HG02610 (cell line): ENCODE measurements at regions not wholly inside any gene's neighbourhood (a gene's known extent, or its start where the extent isn't known, plus 50 kb on each side); places are given as distances from the start of the nearest gene placed in this dataset.
"Not testable (repeated sequence)": the region's sequence is repeated elsewhere in the genome, so short reads cannot be mapped to it uniquely, and the experiment has no call there.

Experiments used
- ATAC-seq: cut with Tn5 transposase; IDR thresholded peaks from one replicate; pipeline ENCODE4 v1.9.1; 2021; ENCODE audit warnings: mild to moderate bottlenecking, moderate library complexity; ENCODE audit not compliant: unreplicated experiment

DNA sequence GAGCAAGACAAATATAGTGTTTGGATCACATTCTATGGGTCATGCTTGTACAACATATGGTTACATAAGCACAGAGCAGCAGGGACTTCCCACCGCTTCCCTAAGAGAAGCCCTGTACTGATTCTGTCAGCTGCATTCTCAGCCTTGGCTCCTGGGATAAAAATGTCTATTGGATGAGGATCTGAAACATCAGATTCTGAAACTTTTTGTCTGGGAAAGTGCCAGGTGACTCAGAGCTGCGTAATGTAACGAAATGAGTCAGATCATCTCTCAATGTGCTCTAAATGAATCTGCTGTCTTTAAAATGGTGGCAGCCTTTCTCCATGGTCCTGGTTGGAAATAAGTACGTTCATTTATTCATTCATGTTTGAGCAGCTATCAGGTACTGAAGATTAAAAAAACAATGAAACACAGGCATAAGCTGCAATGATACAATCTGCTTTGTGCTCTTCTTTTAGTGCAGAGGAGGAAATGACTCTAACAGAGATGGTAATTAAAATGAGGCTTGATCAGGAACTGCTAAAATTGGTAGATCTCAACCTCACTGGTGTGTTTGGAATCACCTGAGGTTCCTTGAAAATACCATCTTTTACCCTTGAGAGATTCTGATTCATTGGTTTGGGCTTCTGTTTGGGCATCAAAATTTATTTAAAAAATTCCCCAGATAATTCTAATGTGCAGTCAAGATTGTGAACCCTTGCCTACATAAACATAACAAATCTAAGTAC lies 99.1 kb upstream of the NAP1L1 start:
- ATAC-seq, result peak; percentile 94

DNA sequence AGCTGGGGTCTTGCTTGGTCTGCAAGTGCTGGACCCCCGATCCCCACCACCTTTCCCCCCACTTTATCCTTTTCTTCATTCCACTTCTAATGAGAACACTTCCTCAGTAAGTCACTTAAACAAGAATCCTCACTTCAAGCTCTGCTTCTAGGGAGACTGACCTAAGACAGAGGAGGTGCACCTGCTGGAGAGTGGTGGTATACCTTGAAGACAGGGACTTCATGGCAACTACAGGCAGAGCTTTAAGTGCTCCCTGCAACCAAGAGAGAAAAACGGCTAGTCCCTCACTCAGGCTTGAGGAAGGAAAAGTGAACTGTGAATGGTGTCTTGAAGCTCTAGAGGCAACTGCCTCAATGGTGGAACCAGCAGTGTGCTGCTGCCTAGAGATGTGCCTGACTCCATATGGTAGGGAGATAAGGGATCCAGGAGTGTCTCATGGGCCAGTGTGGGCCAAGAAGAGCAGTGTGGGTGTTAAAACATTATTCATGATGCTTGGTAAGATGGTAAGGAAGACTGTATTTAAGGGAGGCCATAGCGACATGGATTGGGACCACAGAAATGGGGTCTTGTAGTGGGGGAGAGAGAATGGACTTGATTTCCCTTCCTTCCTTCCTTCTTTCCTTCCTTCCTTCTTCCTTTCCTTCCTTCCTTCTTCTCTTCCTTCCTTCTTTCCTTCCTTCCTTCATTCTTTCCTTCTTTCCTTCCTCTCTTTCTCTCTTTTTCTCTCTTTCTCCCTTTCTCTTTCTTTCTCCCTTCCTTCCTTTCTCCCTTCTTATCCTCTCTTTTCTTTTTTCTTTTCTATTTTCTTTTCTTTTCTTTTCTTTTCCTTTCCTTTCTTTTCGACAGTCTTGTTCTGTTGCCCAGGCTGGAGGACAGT lies 96.2 kb upstream of the NAP1L1 start:
- ATAC-seq, result no peak

DNA sequence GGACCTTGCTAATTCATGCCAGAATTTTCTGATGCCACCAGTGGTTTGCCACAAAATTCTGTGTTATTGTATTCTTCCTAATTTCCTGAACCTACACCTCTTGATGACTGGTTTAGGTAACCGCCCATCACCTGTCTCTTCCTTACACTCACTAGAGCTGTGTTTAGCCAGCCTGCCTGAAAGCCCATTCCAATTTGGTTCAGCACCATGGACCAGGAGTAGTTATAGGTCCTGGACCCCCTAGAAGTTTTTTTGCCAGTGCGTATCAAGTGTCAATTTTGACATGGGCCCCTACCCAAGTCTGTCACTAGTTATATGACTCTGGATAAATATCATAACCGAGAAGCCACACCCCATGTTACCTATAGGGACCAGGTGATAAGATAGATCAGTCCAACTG lies 94.0 kb upstream of the NAP1L1 start:
- no peak for ATAC-seq

DNA sequence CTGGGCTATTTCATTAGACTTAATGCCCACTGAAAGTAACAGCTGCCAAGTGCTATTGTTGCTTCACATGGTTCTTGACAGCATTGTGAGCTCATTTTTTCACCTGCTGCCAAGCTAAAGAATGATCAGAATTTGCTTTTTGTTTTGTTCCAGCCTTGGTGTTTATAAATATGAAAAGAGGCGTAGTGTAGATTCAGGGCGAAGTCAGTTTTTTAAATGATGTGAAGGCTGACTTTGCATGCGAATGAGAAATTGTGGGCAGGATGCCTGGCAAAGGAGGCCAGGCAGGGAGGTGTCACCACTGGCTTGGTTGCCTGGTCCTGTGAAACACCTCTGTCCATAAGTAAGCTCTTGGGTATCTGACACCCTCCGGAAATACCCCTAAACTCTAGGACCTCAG lies 93.3 kb upstream of the NAP1L1 start:
- ATAC-seq, result no peak

DNA sequence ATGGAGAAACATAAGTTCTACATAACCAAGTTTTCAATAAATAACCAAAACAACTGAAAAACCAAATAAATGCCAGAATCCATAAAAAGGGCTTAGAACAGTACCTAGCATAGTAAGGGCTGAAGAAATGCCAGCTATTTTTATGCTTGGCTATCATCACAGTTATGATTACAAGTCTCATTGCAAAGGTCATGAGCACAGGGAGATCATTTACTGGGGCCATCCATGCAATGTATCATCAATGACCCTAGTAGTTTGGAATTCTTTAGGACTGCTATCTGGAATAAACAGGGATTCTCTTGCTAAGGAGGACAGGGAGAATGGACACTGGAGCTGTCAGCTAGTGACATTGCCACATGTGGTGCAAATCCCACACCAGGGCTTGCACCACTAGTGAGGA lies 92.5 kb upstream of the NAP1L1 start:
- no peak for ATAC-seq

DNA sequence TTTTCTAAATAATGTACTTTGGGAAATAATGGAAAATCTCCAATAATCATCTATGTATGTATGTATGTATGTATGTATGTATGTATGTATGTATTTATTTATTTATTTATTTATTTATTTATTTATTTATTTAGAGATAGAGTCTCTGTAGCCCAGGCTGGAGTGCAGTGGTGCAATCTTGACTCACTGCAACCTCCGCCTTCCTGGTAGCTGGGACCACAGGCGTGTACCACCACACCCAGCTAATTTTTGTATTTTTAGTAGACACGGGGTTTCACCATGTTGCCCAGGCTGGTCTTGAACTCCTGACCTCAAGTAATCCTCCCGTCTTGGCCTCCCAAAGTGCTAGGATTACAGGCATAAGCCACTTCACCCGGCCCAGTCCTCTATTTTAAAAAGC lies 91.5 kb upstream of the NAP1L1 start:
- not testable (repeated sequence) for ATAC-seq

DNA sequence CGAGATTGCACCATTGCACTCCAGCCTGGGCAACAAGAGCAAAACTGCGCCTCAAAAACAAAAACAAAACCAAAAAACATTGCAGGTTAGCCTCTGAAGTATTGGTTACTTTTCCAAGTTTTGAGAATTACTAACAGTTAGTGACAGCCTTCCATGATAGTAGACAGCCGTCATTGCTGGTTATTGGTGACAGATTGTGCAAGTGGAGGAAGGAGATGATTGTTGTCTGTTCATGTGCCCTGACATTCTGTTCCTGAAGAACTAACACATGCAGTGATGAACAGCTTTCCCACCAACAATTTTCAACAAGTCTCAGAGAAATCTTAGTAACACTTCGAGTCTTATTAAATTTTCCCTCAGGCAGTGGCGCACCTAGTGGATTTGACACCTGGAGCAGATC lies 89.3 kb upstream of the NAP1L1 start:
- no peak for ATAC-seq

DNA sequence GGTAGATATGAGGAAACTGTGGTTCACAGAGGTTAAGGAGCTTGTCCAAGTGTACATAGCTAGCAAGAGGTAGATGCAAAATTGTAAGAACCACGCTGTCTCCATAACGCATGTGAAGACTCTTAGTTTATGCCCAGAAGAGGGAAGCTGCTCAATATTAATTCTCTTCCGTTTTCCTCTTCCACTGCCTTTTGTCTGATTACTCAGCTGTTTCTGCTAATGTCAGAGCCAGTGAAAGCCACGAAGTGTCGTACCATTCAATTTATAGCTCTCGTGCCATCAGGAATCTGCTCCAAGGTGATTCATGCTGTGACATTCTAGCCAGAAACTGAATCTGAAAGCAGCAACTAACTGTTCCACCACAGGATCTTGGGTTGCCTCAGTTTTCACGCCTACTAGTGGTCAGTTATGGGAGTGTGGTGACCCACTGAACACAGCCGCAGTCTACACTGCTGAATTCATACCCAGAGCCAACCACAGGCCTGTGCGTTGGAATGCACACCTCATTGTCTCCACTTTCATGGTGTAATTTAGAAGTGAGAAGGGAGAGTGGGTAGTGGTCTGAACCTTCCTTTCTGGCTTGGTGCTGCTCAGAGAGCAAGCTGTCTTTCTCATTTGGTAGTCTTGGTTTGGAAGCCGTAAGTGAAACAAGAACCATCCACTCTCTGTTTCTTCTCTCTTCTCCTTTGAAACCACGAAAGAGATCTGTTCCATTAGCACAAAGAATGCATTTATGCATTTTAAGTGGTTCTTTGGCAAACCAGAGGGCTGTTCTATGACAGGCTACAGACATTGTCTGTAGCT lies 74.2 kb upstream of the NAP1L1 start:
- peak; percentile 98 for ATAC-seq

DNA sequence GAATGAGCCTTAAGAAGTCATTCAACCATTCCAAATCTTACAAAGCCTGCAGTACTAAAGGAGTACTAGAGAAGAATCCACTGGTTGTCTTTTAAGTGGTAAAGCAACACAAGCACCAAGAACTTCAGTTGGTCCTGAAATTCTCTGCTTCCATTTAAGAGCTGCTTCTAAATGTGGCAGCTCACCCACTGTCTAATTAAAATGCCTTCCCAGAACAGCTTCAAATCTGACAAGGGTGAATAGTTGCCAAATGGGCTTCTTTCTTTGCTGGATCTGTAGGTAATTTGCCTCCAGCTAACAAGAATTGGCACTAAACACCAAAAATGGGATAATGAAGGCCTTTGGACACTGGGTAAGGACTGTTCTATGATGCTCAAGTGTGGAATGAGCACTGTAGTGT lies 72.2 kb upstream of the NAP1L1 start:
- ATAC-seq, result no peak

DNA sequence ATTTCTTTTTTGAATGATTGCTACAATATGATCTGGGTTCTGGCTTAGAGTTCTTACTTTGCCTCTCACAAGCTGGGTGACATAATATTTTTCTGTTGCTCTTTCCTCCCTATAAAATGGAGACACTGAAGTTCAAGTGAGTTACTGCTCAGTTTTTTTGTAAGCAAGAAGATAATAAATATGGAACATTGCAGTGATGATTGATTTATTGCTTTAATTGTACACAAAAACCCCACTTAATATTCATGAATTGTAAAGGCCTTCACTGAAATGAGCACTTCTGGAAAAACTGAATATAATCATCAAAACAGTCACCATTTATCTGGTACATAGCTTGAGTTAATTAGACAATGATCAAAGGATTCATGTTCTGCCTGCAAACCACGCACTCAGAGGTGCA lies 71.8 kb upstream of the NAP1L1 start:
- no peak for ATAC-seq

DNA sequence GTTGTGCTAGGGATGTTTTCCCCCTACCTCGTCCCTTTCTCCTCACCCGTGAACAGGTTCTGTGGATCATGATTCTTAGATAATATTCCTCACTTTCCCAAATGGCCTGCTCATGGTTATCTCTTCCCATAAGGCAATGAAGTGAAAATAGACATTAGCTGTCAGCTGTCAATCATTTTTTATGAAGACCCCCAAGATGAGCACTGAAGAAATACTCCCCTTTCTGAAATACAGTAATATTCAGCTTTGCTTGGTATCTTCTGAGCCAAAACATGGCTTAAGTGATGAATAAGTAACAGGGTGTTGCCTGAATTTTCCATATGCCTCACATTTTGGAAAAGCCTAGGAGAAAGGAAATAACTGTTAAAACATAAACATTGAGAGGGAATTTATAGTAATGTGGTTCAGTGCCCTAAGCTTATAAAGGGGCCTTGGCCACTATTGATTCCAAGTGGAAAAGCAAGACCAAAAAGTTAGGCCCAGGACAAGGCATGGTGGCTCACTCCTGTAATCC lies 70.7 kb upstream of the NAP1L1 start:
- ATAC-seq, result no peak

DNA sequence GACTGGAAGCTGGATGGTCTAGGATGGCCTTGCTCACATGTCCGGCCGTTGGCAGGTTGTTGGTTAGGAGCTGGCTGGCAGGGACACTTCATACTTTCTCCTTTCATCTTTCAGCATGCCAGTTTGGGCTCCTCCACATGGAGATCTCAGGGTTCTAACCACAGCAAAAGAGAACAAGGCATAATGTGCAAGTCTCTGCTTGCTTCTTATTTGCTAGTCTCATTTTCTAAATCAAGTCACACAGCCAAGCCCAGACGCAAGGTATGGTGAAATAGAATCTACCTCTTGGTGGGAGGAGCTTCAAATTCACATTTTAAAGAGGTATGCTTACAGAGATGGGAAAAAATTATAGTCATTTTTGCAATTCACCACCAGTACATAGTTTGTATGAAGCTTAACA lies 69.1 kb upstream of the NAP1L1 start:
- ATAC-seq, result no peak

DNA sequence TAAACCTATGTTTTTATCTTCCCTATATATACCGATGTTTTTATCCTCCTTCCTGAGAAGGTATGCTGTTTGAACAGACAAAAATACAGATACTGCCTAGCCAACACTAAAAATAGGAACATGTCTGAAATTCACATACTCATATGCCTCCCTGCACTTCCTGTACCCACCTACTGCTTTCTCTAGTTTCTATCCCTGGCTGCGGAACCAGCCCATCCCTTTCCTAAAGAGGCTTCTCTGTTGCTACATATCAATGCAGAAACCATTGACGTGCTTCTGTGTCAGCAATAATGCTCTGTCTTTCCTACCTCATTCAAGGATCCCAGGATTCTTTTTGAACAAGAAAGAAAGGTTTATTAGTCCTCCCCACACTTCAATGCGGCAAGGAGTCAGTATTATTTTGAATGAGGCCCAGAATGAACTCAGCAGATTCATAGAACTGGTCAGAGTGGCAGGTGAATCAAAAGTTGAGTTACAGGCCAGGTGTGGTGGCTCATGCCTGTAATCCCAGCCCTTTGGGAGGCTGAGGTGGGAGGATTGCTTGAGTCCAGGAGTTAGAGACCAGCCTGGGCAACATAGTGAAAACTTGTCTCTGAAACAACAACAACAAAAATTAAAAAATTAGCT lies 67.8 kb upstream of the NAP1L1 start:
- ATAC-seq, result peak; percentile 75

DNA sequence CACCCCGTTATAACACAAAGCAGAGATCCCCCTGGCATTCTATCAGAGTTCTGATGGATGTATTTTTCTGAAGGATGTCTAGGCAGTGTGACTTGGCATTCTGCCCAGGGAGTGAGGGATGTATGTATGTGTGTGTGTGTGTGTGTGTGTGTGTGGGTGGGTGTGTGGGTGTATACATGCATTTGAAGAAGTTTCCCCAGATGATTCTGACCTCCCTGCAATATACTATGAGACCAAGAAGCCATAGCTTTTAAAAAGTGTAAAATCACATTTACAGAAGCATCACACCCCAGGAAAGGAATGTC lies 59.7 kb upstream of the NAP1L1 start:
- ATAC-seq, result peak; percentile 21

DNA sequence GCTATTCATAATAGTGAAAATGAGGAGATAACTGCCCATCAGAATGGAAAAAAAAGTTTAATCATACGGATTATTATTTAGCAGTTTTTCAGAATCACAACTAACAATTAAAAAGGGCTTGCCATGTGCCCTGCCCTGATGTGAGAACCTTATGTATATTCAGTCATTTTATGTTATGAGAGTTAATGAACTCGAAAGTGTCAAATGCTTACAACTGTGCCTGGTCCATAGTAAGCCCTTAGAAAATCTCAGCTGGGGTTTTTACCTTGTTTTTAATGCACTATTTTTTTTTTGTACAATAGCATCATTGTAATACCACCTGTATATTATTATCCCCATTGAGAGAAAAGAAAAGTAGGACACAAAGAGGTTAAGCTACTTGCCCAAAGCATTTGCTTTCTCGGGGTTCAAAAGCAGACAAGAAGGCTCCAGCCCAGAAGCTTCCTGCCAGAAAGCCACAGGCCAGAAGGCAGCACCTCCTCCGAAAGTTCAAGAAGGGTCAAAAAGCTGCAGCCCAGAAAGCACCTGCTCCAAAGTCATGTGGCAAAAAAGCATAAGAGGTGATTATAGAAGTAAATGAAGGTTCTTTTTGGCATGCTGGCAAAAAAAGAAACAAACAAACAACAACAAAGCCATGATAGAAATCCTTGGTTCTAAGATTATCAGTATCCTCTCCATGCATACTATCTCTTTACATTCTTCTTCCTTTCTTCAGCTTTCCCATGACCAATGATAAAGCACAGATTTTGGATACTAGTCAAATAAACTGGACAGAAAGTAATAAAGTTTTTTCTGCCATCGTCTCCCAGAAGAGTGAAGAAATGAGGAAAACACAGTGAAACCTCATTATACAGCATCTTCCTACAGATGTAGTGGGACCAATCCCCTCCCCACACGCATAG lies 59.1 kb upstream of the NAP1L1 start:
- ATAC-seq, result peak; percentile 94

DNA sequence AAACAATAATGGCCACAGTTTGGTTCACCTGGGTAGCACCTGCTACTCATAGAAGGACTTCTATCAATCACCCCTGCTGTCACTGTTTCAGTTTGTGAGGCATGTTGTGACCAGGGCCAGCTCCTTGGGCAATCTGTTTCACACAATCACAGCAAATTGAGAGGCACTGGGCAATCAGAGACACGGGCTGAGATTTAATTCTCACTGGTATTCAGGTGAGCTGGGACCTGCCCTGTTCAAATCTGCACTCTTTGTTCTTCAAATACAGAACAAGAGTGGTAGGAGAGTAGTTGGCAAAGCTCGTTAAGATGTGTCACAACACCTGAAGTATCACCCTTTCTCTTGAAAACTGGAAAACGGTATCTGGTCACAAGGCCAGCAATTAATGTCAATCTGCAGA lies 57.8 kb upstream of the NAP1L1 start:
- ATAC-seq, result no peak

DNA sequence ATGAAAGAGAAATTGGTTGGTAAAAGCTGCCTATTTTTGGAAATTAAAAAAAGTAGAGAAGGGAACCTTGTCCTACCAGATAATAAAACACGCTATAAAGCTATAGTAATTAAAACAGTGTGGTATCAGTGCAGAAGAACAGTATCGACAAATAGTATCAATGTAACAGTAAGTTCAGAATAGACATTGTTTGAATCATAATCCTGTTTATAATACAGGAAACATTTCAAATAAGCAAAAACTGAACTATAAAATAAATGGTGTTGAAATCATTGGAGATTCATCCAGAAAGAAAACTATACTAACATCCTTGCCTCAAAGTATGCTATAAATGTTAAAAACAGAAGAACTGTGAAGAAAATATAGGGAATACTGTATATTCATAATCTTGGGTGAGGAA lies 54.2 kb upstream of the NAP1L1 start:
- no peak for ATAC-seq

DNA sequence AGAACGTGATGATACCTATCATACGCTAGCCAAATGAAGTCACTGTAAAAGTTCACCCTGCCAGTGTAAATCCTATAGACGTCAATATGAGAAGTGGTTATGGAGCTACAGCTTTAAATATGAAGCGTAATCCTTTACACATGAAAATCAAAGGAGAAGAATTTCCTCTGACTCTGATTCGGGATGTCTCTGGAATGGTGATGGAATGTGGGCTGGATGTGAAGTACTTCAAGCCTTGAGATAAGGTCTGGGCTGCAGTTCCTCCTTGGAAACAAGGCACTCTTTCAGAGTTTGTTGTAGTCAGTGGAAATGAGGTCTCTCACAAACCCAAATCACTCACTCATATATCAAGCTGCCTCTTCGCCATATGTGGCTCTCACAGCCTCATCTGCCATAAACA lies 53.1 kb upstream of the NAP1L1 start:
- ATAC-seq, result no peak

DNA sequence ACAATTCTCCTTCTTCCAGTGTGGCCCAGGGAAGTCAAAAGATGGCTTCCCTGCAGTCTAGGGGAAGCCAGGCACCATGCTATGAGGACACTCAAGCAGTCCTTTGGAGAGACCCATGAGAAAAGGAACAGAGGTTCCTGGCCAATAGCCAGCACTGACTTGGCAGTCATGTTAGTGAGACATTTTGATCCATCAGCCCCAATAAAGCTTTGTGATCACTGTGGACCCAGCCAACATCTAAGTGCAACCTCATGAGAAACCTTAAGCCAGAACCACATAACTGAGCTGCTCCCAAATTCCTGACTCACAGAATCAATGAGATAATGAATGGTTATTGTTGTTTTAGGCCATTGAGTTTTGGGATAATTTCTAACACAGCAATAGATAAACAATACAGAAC lies 51.0 kb upstream of the NAP1L1 start:
- ATAC-seq, result no peak
